Suppressor macrophage treated with lipopolysaccharide for 4 hours (primary cell): ENCODE measurements at regions not wholly inside any gene's neighbourhood (a gene's known extent, or its start where the extent isn't known, plus 50 kb on each side); places are given as distances from the start of the nearest gene placed in this dataset.

ENCODE experiments used
- DNase-seq: peaks from one replicate; pipeline ENCODE4 v3.0.0-alpha.2; 2020

DNA sequence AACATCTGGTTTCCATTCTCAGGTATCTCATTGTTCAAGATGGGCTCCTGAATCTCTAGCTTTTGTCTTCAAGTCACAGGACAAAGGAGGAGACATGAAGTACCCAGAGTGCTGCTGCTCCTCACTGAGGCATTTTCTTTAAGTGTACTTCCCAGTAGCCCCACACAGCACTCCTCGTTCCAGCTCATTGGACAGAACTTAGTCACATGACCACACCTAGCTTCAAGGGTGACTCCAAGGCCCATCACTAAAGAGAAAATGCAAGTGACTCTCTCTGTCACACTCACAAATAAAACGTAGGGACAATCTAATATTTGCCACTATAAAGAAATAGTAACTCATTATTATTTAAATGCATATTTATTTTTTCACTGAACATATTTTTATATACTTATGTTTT lies 58.3 kb upstream of the NEUROD6 start:
- no peak for DNase-seq

DNA sequence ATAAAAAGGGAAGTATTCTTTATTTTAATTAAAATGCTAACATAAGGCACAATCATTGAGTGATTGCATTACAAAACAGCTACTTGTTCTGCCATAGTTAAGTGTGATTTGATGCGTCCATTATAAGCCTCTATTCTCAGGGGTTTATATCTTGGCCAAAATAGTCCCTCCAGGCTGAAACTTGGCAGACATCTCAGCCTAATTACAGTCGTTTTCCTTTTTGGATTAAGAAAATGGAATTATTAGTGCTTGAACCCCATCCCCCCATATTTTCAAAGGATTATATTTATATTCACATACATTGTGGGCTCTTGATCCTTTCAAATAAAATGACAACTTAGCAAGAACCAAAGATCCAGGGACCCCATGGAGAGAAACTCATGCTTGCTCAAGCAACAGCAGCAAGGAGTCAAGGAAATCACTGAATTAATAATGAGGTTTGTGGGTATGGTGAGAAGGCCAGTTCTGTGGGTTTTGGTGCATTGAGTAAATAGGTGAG lies 66.7 kb upstream of the NEUROD6 start:
- no peak for DNase-seq

DNA sequence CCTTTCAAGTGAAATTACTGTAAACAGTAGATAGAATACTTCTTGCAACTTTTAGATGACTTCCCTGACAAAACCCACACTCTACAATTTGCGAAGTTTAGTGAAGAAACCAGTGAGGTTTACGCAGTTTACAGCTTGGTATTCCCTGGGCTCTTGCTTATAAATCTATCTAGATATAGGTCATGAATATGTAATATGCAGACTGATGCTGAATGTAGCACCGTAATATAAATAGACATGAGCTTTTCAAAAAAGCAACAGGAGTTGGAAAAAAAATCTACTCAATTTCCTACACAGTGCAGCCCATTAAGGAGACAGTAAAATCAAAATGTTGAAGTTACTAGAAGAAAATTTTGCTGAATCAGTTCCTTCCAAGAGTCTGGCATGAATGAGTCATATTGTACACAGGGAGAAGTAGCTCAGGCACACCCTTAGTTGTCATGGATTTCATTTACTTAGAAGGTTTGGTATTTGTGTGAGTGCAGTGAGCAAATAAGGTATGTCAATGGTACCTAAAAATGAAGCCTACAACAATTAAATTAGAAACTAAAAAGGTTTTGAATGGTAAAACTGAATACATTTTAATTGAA lies 67.7 kb upstream of the NEUROD6 start:
- DNase-seq, result peak; percentile 50

DNA sequence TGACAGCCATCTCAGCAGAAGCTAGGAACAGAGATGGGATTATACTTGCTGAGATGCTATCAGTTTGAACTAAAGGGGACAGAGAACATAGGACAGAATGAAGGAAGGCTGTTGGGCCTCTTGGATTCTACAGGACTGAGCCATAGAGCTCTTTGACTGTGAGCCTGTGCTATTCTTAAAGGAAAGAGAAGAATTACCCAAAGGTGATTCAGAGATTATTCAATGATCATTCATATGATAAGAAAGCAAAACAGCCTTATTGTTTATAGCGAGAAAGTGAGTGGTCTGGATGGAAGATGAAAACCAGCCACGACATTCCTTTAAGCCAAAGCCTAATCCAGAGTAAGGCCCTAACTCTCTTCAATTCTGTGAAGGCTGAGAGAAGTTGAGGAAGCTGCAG lies 69.7 kb upstream of the NEUROD6 start:
- DNase-seq, result no peak

DNA sequence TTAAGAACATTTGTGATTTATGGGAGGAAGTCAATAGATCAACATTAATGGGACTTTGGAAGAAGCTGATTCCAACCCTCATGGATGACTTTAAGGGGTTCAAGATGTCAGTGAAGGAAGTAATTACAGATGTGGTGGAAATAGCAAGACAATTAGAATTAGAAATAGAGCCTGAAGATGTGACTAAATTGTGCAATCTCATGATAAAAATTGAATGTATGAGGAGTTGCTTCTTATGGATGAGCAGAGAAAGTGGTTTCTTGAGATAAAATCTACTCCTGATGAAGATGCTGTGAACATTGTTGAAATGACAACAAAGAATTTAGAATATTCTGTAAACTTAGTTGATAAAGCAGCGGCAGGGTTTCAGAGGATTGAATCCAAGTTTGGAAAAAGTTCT lies 70.9 kb upstream of the NEUROD6 start:
- no peak for DNase-seq

DNA sequence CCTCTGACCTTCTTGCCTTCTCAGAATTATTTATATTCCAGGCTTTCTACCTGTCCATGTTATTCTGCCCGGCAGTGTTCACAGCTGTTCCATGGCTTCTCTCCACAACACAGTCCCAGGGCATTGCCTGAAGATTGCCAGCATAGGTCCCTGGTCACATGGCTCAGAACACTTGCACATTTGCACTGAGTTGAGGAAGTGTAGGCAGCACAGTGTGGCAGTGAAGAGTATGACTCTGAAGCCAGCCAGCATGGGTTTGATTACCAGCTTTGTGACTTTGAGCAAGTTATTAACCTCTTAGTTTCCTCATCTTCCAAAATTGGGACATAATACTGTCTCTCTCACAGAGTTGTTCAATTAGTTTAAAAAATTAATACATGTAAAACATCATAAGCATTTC lies 73.2 kb upstream of the NEUROD6 start:
- peak; percentile 35 for DNase-seq

DNA sequence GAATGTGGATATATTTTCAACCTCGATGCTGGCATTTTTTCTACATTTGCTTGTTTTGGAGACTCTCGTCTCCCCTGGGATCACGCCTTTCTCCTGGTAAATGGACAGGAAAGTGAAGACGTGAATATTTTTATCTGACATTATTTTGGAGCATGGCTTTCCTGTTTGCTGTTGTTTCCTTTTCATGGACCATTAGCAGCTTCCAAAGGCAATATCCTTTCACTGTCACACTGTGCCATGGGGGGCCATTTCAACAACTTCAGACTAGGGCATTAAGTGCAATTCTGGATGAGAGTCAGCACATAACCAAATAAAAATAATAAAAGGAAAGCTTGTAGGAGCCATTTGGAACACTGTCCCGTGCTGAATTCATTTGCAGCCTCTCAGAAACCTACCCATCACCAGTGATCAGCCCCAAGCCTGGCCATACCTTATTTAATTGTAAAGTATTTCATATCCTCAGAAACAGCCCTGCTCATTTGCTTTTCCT lies 75.9 kb upstream of the NEUROD6 start:
- DNase-seq, result no peak

DNA sequence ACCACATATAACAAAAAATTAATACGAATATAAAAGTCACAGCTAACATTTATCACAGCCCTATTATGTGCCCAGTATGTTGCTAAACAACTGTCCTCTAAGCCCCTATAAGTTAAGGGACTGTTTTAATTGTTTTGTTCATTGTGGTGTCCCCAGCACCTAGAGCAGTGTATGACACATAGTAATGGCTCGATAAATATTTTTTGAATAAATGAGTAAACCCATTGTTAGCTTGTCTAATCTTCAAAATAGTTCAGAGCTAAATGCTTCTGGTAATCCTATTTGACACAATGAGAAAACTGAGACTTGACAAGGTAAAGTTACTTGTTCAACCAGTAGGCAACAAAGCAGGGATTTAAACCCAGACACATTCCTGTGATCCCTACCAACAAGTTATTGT lies 78.4 kb upstream of the NEUROD6 start:
- DNase-seq, result no peak

DNA sequence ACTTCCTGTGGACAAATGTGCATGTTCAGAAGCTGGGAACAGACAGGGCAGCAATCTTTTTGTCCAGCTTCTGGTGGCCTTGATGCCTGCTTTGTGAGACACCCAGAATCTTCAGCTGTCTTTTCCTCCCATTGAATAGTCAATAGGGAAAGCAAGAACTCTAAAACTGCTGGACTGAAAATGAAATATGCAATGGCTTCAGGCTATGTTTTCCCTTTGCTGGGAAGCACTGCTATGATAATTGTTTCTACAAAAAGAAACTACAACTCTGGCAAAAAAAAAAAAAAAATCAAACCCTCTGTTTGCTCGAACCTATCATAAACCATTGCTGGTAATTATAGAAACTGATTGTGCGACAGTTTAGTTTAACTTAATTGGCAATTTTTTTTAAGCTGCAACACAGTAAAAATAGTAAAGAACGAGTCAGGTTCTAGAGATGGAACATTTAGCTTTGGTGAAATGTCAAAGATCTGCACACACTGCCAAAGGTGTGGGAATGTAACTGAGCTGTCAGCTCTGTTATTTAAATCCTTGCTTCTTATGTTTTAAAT lies 79.1 kb upstream of the NEUROD6 start:
- no peak for DNase-seq

DNA sequence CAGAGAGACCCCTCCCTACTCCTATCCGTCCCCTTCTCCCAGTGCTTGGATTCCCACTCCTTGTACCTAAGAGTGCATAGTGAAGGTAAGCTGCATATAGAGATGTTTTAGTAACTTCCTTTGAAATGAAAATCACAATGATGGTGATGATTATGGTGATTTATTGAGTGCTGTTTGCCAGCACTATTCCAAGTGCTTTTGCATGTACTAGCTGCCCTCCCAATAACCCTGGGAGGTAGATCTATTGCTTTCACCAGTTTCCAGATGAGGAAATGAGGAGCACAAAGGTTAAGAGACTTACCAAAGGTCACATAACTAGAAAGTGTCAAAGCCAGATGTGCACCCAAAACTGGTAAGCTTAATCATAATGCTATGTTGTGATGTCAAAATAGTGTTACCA lies 80.4 kb upstream of the NEUROD6 start:
- DNase-seq, result no peak

DNA sequence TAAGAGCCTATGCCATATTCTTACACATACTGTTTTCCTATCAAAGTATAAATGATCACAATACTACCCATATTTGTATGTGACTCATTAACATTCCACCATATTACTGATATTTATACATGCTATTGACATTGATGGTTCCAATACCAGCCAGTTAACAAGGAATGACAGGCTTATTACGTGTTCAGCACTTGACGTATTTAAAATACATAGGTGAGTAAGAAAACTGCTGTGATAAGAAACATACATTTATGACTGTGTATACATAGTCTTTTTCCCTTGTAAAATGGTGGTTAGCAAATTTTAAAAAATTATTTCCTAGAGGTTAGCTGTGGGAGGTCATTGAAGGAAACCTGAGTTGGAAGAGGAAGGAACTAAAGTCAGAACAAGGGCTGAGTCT lies 81.1 kb upstream of the NEUROD6 start:
- DNase-seq, result no peak

DNA sequence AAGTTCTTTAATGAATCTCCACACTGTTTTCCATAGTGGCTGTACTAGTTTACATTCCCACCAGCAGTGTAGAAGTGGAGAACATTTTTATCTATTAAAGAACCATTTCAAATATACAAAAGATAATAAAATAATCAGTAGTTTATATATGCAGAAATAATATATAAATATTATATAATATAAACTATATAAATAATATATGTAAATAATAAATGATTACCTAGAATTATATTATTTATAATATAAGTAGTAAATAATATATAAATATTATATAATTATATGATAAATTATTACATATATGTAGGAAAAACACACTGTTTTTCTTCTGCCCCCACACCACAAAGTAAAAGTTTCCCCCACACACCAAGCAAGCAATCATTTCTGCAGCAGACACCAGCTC lies 83.5 kb upstream of the NEUROD6 start:
- DNase-seq, result no peak

DNA sequence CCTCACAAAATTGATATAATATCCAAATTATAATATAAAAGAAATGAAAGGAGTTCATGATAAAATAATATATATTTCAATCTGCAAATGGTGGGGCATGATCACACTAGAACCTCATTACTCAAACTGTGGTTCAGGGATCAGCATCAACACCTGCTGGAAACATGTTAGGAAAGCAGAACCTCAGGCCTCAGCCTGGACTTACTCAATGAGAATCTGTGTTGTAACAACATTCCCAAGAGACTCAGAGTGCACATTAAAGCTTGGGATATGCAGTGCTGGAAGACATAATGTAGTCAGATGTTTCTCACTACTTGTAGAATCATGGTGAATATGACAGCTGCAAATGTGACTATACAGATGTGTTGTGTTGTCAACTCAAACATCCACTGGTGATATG lies 81.7 kb upstream of the ITPRID1 start:
- no peak for DNase-seq

DNA sequence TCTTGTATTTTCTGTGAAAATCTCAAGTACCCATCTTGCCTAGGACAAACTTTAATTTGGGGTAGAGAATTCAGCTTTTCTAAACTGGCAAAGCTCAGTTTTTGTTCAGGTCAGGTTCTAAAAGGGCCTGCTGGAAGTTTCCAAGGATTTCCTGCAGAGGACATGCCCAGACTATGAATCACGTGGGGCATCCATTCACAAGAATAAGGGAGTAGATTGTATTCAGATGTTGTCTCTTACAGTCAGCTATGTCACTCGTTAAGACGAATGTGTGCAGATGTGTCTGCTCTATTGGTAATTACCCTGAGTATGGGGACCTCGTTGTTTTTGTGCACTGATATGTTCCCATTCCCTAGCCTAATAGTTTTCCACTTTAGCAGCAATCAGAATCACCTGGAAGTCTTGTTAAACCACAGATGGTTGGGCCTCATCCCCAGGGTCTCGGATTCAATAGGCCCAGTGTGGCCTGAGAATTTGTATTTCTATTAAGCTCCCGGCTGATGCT lies 81.0 kb upstream of the ITPRID1 start:
- DNase-seq, result no peak

DNA sequence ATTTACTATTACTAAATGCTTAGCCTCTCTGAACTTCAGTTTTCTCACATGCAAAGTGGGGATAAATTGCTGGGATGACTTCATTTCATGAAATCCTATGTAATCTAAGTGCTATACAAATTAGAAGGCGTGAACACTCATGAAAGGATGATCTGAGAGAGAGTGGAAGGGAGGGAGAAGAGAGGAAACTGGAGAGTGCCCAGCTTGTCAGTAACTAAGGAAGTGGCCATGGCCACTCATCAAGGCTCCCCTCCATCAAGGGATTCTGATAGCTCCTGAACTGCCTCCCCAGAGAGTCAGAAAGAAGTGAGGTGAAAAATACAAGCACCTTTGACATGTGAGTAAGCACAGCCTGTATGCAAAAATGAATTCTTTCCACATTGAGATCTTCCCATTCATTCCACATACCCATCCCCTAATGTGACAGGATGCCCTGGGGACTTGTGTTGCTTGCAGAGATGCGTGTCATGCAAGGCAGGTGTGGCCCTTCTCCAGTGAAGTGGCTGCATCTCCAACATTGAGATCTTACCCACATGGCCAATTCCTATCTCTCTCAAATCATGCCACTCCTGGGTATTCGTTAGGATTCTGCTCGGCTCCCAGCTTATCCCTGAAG lies 76.5 kb upstream of the ITPRID1 start:
- no peak for DNase-seq

DNA sequence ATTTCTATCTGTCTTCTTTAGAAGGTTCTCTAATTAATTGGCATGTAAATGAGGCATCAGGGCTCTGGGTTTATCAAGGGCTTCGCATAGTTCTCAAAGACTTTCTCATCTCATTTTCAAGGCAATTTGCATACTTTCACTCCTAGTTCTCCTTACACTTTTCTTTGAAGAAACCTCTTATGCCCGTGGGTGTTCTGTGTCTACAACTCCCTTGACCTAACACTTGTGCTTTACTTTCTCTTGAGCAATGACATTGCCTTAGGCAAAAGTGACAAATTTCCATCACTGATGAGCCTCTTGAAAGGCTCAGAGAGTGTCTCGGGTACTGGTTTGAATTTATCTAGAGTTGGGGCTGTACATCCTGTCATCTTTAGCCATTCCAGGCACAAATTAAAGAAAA lies 74.7 kb upstream of the ITPRID1 start:
- DNase-seq, result no peak

DNA sequence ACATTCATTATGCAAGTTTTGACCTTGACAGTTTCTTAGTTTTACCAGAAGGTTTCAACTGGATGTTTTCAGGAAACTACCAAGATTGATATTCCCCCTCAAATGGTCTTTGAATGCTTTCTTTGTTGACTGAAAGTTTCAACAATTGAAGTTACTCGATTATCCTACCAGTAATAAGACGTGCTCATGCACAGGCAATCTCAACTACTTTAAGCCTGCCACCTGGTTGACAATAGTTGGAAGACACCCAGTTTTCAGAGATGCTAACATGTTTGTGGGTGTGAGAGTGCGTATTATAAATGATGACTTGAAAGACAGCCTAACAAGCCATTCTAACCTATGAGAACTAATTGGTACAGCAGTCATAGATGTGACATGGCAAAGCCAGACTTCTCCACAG lies 73.4 kb upstream of the ITPRID1 start:
- DNase-seq, result no peak

DNA sequence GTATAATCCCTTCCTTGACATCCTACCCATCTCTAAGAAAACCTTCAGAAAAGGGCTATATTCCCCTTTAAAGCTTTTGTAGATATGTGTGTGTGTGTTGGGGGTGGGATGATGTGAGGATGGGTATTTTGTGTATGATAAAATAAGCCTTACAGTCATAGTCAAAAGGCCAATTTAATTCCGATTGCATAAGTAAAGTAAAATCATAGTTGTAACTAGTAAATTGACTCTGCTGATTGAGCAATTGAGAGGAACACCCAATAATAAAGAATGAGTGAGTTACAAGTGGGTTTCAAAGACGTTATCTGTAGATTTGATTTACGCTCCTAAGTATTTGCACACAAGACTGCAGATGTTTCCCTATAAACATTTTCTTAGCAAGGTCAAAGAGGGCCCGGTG lies 71.3 kb upstream of the ITPRID1 start:
- no peak for DNase-seq

DNA sequence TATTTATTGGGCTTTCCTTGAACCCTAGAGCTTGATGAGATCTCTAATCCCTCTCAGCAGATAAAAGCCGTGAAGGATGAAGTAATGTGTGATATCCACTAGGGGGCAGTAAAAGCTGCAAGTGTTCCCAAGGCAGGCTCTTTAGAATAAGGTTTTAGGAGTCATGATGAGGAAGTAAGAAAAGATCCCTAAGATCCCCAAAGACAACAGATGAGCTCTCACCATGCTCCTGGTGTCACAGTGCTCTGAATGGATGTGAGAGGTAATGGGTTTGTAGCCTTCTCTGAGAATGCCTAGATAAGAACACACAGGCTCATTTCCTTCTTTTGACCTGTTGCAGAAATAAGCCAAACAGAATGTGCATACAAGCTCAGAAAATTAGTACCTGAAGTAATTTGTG lies 70.4 kb upstream of the ITPRID1 start:
- DNase-seq, result peak; percentile 80

DNA sequence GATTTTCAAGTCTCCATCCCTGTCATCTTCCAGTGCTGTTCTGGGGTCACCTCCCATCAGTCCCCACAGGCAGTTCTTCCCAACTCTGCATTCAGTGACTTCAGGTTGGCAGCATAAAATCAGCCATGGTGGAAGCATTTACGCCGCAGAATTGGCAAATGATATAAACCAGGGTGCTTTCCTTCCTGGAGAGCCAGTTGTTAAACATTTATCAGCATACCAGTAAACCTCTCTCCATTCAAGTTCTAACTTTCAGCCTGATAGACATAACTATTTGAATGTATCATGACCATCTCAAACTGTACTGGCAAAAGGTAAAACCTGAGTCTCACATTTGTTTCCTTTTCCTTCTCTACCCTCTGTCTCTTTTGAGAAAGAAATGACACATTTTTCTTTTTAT lies 69.7 kb upstream of the ITPRID1 start:
- DNase-seq, result no peak

DNA sequence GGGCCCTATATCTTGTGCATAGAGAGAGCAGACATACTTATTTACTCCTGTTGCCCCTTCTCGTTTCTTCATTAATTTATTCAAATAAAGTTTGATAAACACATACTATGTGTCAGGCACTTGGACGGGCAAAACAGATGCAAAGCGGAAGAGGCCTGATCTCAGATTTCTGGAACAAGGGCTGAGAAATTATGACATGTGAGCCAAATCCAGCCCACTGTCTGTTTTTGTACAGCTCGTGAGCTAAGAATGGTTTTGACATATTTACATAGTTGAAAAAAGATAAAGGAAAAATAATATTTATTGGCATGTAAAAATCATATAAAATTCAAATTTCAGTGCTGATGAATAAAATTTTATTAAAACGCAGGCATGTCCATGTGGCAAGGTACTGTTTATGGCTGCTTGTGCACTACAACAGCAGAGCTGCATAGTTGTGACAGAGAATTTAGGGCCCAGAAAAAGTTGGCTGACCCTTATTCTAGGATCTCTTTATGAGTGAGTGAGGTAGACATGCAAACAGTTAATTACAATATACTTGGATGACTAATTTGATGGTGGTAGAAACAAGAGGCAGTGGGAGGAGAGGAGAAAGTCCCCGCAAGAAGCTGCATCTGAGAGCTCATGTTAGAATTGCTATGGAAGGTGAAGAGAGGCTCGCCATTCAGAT lies 68.1 kb upstream of the ITPRID1 start:
- DNase-seq, result no peak

DNA sequence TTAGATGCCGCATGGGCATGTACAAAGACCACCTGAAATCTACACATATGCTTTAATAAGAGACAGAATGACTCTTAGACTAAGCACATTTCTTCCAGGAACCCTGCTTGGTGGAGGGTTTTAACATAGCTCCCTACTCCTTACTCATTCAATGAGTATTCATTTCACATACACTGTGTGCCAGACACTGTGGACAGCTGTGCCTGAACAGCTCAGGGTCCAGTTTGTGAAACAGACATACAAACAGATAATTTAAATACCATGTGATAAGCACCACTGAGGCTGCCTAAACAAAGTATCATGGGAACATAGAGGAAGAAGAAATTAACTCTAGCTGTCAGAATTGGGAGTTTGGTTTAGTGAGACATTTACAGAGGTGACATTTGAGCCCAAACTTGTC lies 65.2 kb upstream of the ITPRID1 start:
- no peak for DNase-seq

DNA sequence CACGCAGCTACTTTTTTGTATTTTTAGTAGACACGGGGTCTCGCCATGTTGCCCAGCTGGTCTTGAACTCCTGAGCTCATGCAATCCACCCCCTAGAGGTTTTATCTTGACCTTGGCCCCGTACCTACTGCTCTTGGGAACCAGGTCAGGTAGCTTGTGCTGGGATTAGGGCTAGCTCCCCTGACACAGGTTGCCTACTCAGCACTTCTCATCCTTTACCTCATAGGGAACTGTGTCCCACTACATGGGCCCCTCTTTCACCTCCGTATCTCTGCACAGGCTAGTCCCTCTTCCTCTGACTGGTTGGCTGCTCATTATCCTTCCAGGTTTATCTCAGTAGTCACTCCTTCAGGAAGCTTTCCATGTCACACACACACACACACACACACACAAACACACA lies 58.0 kb upstream of the ITPRID1 start:
- DNase-seq, result no peak
